ENCODE measurements at regions not wholly inside any gene's neighbourhood (a gene's known extent, or its start where the extent isn't known, plus 50 kb on each side); places are given as distances from the start of the nearest gene placed in this dataset.

- TF ChIP-seq POLR2A (IDR thresholded peaks at IDR 0.05; ENCODE audit: low read length) (no peak), GATA1 (IDR thresholded peaks at IDR 0.05; ENCODE audit: low read depth, low read length) (no peak)
Observed at GRCh38 chr2:172335736-172336135, 91.7 kb upstream of the ITGA6 start.
